ENCODE measurements at regions not wholly inside any gene's neighbourhood (a gene's known extent, or its start where the extent isn't known, plus 50 kb on each side); places are given as distances from the start of the nearest gene placed in this dataset.

GRCh38 chr2:226474131-226474530, 325.5 kb downstream of the IRS1 start:
- TF ChIP-seq, protein P1, sequence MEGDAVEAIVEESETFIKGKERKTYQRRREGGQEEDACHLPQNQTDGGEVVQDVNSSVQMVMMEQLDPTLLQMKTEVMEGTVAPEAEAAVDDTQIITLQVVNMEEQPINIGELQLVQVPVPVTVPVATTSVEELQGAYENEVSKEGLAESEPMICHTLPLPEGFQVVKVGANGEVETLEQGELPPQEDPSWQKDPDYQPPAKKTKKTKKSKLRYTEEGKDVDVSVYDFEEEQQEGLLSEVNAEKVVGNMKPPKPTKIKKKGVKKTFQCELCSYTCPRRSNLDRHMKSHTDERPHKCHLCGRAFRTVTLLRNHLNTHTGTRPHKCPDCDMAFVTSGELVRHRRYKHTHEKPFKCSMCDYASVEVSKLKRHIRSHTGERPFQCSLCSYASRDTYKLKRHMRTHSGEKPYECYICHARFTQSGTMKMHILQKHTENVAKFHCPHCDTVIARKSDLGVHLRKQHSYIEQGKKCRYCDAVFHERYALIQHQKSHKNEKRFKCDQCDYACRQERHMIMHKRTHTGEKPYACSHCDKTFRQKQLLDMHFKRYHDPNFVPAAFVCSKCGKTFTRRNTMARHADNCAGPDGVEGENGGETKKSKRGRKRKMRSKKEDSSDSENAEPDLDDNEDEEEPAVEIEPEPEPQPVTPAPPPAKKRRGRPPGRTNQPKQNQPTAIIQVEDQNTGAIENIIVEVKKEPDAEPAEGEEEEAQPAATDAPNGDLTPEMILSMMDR (conservative IDR thresholded peaks at IDR 0.05), result no peak
- Histone ChIP-seq H3K14ac (ENCODE audit: insufficient read depth, low read length) (no peak overlapping the region), H3K79me1 (ENCODE audit: insufficient read depth, low read depth, low read length, poor library complexity, severe bottlenecking) (no peaks in the 10 kb centered on the region), H3K4ac (ENCODE audit: low read depth, low read length) (no peak overlapping the region), H3K27ac (ENCODE audit: insufficient read length, low read depth, low read length) (no peak overlapping the region), H3K4me2 (ENCODE audit: insufficient read depth, insufficient read length, low read length) (no peak overlapping the region), H2BK20ac (ENCODE audit: low read depth, low read length, poor library complexity, severe bottlenecking) (no peak overlapping the region), H3K23me2 (ENCODE audit: insufficient read length, low read depth, low read length, poor library complexity, severe bottlenecking) (no peaks in the 10 kb centered on the region), H2BK120ac (ENCODE audit: low read depth, low read length, poor library complexity, severe bottlenecking) (no peak overlapping the region), H3K27me3 (ENCODE audit: insufficient read depth, low read length) (no peaks in the 10 kb centered on the region), H4K20me1 (ENCODE audit: control insufficient read depth, insufficient read depth, insufficient read length) (no peaks in the 10 kb centered on the region), H3K4me1 (ENCODE audit: insufficient read depth, low read length) (no peaks in the 10 kb centered on the region; the same call in 1 of the 2 replicates), H3K23ac (ENCODE audit: insufficient read length, low read depth, low read length) (no peak overlapping the region), H3K9me3 (ENCODE audit: control insufficient read depth, low read depth, low read length) (no peaks in the 10 kb centered on the region), H2AK5ac (ENCODE audit: insufficient read length, low read length) (no peak overlapping the region), H2BK15ac (ENCODE audit: low read depth, low read length) (no peak overlapping the region), H4K91ac (ENCODE audit: insufficient read length, low read depth, low read length) (no peak overlapping the region), H2AFZ (ENCODE audit: low read length) (no peak overlapping the region), H3K79me2 (ENCODE audit: insufficient read depth, low read length) (no peaks in the 10 kb centered on the region), H4K5ac (ENCODE audit: insufficient read length, low read depth, low read length) (no peak overlapping the region), H3K56ac (ENCODE audit: insufficient read length, low read depth, low read length) (no peak overlapping the region), H4K8ac (replicated peaks; ENCODE audit: insufficient read length, low read depth, low read length) (no peak overlapping the region), H3T11ph (ENCODE audit: low read length) (no peak overlapping the region), H3K9ac (ENCODE audit: extremely low read depth, insufficient read length, low read length) (no peak overlapping the region), H2BK5ac (ENCODE audit: insufficient read length, low read length) (no peak overlapping the region), H2BK12ac (ENCODE audit: insufficient read length, low read depth, low read length) (no peak overlapping the region), H3K18ac (ENCODE audit: insufficient read length, low read depth, low read length) (no peak overlapping the region)
- H3K4me1 Mint-ChIP-seq, result peaks cover 9 to 20% of the 10 kb centered on the region in 2 experiments
- peaks cover 0 to 4% of the 10 kb centered on the region in 2 experiments; a peak in 2 of 5 replicates for H3K9me3 Mint-ChIP-seq
- H3K27ac Mint-ChIP-seq, result no peak overlapping the region; a peak in 1 of 7 replicates
- DNase-seq, result no peak
- no peaks in the 10 kb centered on the region; the same call in 1 of the 2 replicates for H3K27me3 Mint-ChIP-seq (ENCODE audit: low read depth)
- peaks cover 0 to 9% (median 2%) of the 10 kb centered on the region in 3 experiments; a peak in 4 of 7 replicates for H3K36me3 Mint-ChIP-seq (ENCODE audit: insufficient read depth in 1 of 3, low read depth in 3 of 3)
- H3K4me3 Mint-ChIP-seq, result no peak overlapping the region

Measured in H9 (cell line).